WERI-Rb-1 (cell line): ENCODE measurements at regions not wholly inside any gene's neighbourhood (a gene's known extent, or its start where the extent isn't known, plus 50 kb on each side); places are given as distances from the start of the nearest gene placed in this dataset.

Experiments
- DNase-seq: peaks from one replicate; pipeline ENCODE4 v3.0.0-alpha.2; 2020
- H3K27ac ChIP-seq: fragments of 250-450 bp; sonication (Bioruptor Pico); 2 replicates; pipeline ENCODE4 v1.5.1; 2020; ENCODE audit warnings: mild to moderate bottlenecking, moderate library complexity
- H3K27me3 ChIP-seq: fragments of 250-450 bp; sonication (Bioruptor Pico); 2 replicates; pipeline ENCODE4 v1.5.1; 2021; ENCODE audit warnings: mild to moderate bottlenecking, low read depth, moderate library complexity; ENCODE audit not compliant: insufficient read depth, severe bottlenecking
- H3K36me3 ChIP-seq: fragments of 250-450 bp; sonication (Bioruptor Pico); 2 replicates; pipeline ENCODE4 v1.5.1; 2020; ENCODE audit warnings: mild to moderate bottlenecking, moderate library complexity
- H3K4me3 ChIP-seq: 2 replicates; pipeline ENCODE4 v1.5.1; 2011; ENCODE audit warnings: low read depth, mild to moderate bottlenecking, control low read depth, low read length
- H3K9me3 ChIP-seq: fragments of 250-450 bp; sonication (Bioruptor Pico); 2 replicates; pipeline ENCODE4 v1.5.1; 2021; ENCODE audit warnings: mild to moderate bottlenecking, moderate library complexity; ENCODE audit not compliant: severe bottlenecking
- CTCF ChIP-seq: IDR thresholded peaks from 2 replicates; pipeline ENCODE4 v1.5.1; 2011; ENCODE audit warnings: low read depth, mild to moderate bottlenecking, control low read depth, inconsistent platforms, low read length

GRCh38 chr2:10970666-10971065 is 58.9 kb downstream of the KCNF1 start:
- H3K27me3 ChIP-seq: no peaks in the 10 kb centered on the region
- H3K36me3 ChIP-seq: no peaks in the 10 kb centered on the region
- no peak overlapping the region for H3K27ac ChIP-seq
- H3K9me3 ChIP-seq: no peaks in the 10 kb centered on the region
- no peak for DNase-seq
- TF ChIP-seq CTCF: no peak
- H3K4me3 ChIP-seq: no peak overlapping the region

GRCh38 chr2:10971161-10971887 is 59.6 kb downstream of the KCNF1 start:
- DNase-seq: no peak
- Histone ChIP-seq H3K27me3 (no peaks in the 10 kb centered on the region), H3K36me3 (no peaks in the 10 kb centered on the region), H3K9me3 (no peaks in the 10 kb centered on the region), H3K4me3 (no peak overlapping the region), H3K27ac (no peak overlapping the region)
- no peak for TF ChIP-seq CTCF

GRCh38 chr2:10971888-10972260 is 60.1 kb downstream of the KCNF1 start:
- no peaks in the 10 kb centered on the region for H3K9me3 ChIP-seq
- H3K4me3 ChIP-seq: no peak overlapping the region
- TF ChIP-seq CTCF: no peak
- no peak for DNase-seq
- no peak overlapping the region for H3K27ac ChIP-seq
- H3K36me3 ChIP-seq: no peaks in the 10 kb centered on the region
- H3K27me3 ChIP-seq: no peaks in the 10 kb centered on the region

- Histone ChIP-seq H3K27me3 (no peaks in the 10 kb centered on the region), H3K36me3 (no peaks in the 10 kb centered on the region), H3K9me3 (no peaks in the 10 kb centered on the region), H3K27ac (no peak overlapping the region), H3K4me3 (no peak overlapping the region)
- no peak for DNase-seq
- TF ChIP-seq CTCF: no peak
Observed at GRCh38 chr2:10972683-10973433, 61.1 kb downstream of the KCNF1 start.

GRCh38 chr2:10973766-10974165 is 62.0 kb downstream of the KCNF1 start:
- TF ChIP-seq CTCF: no peak
- H3K9me3 ChIP-seq: no peaks in the 10 kb centered on the region
- no peak for DNase-seq
- H3K4me3 ChIP-seq: no peak overlapping the region
- no peaks in the 10 kb centered on the region for H3K36me3 ChIP-seq
- H3K27ac ChIP-seq: no peak overlapping the region
- no peaks in the 10 kb centered on the region for H3K27me3 ChIP-seq
